GM21515 (cell line): ENCODE measurements at regions not wholly inside any gene's neighbourhood (a gene's known extent, or its start where the extent isn't known, plus 50 kb on each side); places are given as distances from the start of the nearest gene placed in this dataset.
A peak's percentile ranks its signal among the peaks of the same experiment; 100 is the strongest.

Experiments used
- ATAC-seq: cut with Tn5 transposase; IDR thresholded peaks from one replicate; pipeline ENCODE4 v1.9.1; 2021; ENCODE audit not compliant: unreplicated experiment

DNA sequence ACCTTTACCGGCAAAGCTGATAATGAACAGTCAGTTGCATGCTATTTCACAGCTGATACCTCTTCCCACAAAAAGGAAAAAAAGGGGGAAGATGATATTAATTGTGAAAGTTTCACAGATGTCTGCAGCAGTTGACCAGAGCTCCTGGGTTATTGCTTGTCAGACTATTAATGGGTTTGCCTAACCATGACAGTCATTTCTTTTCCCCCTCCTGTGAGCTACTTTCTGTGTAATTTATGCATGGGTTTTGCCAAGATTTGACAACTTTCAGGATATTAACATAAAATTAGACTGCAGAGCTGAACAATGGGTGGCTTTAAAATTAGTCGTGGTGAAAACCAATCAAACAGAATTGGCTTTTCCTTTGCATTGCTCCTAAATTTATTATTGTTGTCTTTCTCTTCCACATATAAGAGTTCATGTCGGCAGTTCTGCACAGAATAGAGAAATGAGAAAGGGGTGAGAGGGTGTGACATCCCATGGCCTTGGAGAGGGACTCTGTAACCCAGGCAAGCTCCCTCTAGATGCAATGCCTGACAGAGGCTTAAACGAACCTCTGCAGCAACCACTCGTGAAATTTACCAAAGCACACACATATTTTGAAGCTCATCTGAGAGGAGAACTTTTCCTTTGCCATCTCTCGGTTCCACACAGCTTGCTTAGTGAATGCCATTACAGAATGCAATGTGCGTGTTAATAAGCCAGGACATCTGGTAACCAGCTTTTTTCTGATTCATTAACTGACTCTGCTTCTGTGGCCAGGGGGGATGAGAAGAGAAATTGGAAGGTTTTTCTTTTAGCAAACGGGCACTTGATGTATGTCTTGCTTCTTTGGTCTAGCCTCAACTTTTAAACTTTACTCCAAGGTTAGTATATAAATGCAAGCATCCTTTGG, 82.2 kb upstream of the ITGA4 start:
- ATAC-seq: peak; percentile 62

DNA sequence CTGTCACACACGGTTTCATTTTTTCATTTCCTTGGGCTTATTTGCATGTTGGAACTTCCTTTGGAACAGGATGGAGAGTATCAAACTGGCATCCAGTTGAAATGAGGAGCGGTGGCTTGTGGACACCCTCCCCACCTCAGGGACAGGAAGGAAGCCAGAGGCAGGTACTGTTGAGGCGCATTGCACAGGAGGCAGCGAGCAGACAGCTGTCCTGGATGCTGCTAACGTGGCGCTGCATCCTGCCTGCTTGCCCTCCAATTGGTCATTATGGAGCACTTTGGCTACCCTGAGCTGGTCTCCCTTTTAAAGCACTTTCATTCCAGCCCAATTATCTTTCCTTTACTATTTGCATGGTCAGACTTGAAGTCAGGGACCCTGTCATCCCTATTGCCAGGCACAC, 80.7 kb upstream of the ITGA4 start:
- ATAC-seq: no peak

DNA sequence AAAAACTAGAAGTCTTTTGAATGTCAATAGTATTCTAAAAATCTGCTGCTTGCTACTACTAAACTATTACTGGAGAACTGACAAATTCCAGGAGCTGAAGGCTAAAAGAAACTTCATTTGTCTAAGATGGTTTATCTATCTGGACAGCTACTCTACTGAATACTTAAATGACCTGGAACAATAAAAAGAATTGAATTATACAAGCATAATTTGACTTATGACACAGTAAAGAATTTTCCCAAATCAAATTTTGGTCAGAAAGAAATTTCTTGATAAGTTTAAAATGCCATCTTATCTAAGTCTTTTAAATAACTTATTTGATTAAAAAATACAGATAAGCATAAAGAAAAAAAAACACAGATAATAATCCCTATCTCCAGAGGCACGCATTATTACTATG, 80.2 kb upstream of the ITGA4 start:
- no peak for ATAC-seq

GRCh38 chr2:181378491-181378890, 78.7 kb upstream of the ITGA4 start:
- ATAC-seq: no peak

DNA sequence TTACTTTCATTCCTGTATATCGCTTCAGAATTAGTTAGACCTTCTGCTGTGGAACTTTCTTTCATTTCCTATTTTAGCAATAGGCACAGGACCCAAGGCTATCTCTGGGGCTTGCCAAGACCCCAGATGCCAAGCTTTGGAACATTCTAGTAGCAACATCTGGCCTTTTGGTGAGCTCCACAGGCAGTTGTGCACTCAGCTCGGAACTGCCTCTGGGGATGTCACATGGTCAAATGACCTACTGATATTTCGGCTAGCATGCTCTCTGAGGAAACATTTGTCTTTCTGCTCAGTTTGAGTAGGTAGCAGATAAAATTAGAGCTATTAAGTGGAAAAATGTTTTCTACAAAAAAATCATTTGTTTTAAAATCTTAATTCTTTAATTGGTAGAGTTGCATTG, 76.6 kb upstream of the ITGA4 start:
- no peak for ATAC-seq

DNA sequence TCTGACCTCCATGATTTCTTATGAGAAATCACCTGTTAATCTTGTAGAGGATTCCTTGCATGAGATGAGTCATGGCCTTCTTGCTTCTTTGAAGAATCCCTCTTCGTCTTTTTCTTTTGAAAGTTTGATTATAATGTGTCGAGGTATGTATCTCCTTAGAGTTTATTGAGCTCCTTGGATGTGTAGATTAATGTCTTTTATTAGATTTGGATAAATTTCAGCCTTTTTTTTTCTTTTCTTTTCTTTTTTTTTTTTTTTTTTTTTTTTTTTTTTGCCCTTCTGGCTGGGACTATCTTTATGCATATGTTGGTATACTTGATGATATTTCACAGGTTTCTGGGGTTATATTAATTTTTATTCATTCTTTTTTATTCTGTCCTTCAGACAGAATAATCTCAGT, 72.3 kb upstream of the ITGA4 start:
- no peak for ATAC-seq

DNA sequence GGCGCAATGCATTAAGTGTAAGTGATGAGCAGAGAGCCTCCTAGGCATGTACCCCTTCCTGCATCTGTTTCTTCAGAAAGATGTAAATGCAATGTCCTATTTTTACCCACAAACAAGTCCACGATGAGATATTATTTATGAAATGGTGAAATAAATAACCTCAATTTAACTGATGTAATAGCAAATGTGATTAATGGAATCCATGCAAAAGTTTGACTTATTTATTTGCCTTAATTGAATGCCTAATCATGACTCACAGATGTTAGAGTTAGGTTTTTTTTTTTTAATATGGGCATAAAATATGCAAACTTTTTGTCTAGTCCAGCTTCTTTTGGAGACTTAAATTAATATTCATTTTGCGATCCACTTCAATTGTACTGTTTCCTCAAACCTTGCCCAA, 67.7 kb upstream of the ITGA4 start:
- no peak for ATAC-seq

- ATAC-seq: no peak
Observed at GRCh38 chr2:181393472-181393871, 63.7 kb upstream of the ITGA4 start.

GRCh38 chr2:181394741-181395437, 62.3 kb upstream of the ITGA4 start:
- ATAC-seq: no peak

GRCh38 chr2:181395851-181396250, 61.3 kb upstream of the ITGA4 start:
- ATAC-seq: no peak

GRCh38 chr2:181396256-181397123, 60.7 kb upstream of the ITGA4 start:
- no peak for ATAC-seq

DNA sequence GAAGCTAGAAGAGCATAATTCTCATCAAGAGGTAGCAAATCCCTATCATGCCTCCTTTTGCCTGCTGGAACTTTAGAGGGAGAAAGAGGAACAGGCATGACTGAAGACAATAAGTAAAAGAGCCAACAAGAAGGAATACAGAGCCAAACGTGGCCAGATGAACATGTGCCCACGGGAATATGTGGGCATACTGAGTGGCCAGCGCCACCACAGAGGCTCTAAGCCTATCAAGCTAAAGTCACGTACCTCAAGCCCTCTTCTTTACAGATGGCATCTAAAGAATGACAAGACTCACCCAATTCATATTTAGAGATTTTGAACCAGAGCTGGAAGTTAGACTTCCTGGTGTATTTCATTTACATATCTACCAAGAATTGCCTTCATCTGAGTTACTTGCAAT, 59.9 kb upstream of the ITGA4 start:
- ATAC-seq: no peak

DNA sequence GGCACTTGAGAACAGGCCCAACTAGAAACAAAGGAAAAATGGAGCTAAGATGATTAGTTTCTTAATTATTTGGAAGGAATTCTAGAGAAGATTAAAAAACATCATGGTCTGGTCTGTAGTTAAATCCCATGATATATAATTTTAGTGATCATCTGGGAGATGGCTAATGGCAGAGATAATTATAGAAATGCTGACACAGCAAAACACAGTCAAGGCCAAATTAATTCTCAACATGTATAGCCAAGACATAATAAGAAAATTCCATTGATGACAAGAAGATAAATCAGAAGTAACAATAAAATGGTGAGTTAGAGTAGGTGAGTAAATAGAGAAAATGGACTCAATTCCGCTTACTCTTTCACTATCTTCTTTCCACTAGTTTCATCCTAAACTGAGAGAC, 59.2 kb upstream of the ITGA4 start:
- no peak for ATAC-seq

DNA sequence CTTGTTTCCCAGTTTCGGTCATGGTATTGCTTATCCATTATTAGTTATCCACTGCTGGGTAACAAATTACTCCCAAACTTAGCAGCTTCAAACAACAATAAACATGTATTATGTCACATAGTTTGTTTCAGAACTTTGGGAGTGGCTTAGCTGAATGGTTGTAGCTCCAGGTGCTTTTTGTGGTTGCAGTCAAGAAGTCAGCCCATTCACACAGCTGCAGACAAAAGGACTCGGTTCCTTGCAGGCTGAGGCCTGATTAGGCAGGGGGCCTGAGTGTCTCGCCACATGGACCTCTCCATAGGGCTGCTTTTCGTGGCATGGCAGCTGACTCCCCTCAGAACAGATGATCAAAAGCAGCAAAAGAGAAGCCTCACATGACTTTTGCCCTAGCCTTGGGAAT, 58.2 kb upstream of the ITGA4 start:
- no peak for ATAC-seq

GRCh38 chr2:181404472-181404871, 52.7 kb upstream of the ITGA4 start:
- ATAC-seq: no peak

- no peak for ATAC-seq
Observed at GRCh38 chr2:181407171-181407570, 50.0 kb upstream of the ITGA4 start.
